Stimulated activated naive CD4-positive, alpha-beta T cell (primary cell): ENCODE measurements at regions not wholly inside any gene's neighbourhood (a gene's known extent, or its start where the extent isn't known, plus 50 kb on each side); places are given as distances from the start of the nearest gene placed in this dataset.

Source experiments
- DNase-seq, 6 experiments: peaks; one replicate each; lab custom pipeline; 2025; lab: John Stamatoyannopoulos, UW

DNA sequence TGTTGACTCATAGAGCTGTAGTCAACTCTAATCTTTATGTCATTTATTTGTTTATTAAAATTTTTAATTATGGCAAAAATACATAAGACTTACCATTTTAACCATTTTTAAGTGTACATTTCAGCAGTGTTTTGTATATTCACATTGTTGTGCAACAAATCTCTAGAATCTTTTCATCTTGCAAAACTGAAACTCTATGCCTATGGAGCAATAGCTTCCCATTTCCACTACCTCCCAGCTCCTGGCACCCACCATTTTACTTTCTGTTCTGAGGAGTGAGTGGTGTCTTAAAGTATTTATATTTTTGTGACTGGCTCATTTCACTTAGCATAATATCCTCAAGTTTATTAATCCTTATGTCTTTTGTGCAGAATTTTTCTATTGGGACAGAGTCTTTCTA, 181.0 kb downstream of the GPAT3 start:
- DNase-seq = no peak

DNA sequence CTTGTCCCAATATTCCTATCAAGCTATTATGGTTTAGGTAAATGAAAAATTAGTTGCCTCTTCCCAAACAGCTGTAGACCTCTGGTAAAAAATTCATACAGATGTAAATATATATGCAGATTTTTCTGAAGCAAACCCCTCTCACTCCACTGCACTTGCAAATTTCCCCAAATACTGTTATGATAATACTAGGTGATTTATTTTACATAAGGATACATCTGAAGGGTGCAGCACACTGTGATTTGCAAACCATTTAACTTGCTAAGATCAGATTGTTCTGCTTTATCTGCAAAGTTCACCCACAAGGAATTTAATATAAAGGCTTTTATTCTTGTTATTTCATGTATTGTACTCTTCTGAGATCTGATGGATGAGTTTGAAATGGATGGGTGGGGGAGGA, 177.0 kb downstream of the GPAT3 start:
- DNase-seq = no peak

DNA sequence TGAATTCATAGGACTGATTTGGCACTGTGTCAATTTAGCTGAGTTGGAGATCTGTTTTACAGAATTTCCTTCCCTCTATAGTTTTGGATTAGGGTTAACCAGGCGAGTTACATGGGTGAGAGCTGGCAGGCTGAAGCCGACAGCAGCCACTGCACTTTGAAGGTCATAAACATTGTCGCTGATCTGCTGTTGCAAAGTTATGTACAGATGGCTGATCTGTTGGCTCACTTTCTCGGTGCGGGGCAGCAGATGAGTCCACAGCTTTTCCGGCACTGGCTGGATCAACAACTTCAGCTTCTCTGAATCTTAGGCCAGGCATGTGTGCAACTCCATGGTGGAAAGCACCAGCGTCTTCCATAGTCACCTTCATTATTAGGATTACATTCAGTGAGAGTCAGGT, 173.7 kb downstream of the GPAT3 start:
- no peak for DNase-seq

DNA sequence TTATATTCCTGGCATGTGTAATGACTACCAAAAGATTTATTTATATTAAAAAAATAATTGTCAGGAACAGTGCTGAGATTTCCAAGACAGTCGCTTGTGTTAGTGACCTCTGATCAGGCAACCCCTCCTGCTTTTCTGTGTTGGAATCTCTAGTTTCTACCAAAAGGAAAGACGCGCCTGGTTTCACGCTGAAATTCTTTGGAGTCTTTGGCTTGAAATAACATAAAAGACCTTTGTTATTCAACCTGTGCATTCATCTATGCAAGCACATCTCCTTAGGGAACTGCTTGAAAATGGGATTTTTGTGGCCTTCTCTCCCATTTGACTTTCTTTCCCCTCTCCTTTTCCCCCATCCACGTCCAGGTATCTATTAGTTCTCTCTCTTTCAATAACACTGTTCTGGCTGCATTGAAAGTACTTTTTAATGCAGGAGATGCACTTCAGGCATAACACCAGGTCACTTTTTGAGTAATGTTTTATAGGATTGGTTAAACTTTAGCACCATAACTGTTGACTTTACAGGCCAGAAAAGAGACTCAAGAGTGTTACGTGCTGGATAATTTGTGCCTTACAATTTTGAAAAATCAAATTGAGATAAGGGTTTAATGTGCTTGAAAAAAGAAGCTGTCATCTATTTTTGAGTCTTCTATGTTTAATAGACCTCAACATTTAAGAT, 172.7 kb downstream of the GPAT3 start:
- DNase-seq = no peak

DNA sequence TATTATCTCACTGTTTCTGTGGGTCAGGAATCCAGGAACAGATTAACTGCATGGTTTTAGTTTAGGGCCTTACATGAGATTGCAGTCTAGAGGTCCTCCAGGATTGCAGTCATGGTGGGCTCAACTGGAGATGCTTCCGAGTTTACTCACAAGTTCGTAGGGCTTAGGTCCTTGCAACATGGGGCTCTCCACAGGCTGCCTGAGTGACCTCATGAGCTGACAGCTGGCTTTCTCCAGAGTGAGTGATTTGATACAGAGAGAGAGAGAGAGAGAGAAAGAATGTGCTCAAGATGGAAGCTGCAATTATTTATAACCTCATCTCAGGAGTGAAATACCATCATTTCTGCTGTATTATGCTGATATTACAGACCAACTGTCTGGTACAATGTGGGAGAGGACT, 168.9 kb downstream of the GPAT3 start:
- no peak for DNase-seq

DNA sequence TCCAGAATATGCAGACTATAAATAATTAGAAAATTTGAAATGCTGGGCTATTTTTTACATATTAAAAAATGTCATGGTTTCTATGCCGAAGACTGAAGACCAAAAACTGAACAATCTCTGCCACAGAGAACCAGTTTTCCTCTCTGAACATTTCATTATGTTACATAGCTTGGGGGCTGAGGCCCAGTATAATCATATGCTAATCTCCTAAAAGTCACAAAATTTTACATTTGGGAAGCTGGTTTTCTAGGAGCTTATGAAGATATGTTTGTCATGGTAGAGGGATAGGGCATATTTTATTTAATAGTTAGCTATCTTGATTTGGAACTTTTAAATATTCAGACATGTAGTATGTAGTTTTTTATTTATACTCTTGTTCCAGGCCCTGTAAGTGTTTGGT, 167.8 kb downstream of the GPAT3 start:
- DNase-seq = no peak

DNA sequence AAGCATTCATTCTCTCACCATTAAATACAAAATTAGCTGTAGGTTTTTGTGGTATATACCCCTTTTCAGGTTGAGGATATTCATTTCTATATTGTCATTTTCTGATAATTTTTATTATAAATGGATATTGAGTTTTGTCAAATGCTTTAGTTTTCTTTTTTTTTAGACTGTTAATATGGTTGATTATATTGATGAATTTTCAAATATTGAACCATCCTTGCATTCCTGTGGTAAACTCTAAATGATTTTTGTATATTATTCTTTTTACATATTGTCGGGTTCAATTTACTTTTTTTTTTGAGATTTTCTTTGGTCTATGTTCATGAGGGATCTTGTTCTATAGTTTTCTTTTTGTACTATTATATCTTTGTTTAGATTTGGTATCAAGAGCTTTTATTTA, 165.1 kb downstream of the GPAT3 start:
- DNase-seq = no peak

DNA sequence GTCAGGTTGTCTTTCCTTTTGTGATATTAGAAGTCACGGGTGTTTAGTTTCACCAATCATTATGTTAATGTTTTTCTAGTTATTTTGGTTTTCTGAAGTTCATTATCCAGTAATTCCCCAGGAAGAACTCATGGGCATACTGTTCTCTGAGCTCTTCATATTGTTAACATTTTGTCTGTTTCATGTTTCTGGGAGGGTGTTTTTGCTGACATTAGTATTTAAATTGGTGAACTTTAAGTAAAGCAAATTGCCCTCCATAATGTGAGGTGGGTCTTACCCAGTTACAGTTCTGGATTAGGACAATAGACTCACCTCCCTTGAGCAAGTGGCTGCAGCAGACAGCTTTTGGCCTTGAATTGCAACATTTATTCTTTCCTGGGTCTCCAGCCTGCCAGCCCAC, 163.4 kb downstream of the GPAT3 start:
- DNase-seq = no peak

DNA sequence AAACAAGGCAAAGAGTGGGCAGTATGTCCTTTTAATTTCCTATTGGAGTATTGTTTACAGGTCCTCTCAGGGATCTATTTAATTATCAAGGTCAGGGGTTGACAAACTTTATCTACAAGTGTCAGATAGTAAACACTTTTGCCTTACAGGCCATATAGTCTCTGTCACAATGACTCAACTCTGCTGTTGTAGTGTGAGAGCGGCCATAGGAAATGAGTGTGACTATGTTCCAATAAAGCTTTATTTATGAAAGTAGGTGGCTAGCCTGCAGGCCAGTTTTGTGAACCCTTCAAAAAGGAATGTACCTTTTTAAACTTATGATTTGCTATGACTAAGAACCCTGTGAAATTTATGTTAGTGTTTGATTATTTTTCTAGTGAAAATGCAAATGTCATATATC, 156.1 kb downstream of the GPAT3 start:
- no peak for DNase-seq

DNA sequence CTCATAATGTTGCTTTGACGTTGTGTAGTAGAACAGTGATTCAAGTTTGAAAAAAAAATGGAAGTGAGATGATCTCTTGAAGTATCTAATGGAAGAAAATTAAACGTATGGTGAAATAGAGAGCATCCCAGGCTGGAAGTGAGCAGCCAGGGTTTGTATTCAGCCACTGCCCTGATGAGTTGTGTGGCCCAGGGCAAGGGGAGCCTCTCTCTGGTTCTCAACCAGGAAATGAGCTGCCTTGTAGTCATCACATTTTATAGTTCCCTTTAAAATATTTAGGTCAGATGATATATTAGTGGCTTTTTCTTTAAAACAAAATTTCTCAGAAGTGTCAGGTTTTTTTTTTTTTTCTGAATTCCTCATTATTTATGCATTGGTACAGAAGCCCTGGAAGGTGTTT, 150.3 kb downstream of the GPAT3 start:
- DNase-seq = no peak

DNA sequence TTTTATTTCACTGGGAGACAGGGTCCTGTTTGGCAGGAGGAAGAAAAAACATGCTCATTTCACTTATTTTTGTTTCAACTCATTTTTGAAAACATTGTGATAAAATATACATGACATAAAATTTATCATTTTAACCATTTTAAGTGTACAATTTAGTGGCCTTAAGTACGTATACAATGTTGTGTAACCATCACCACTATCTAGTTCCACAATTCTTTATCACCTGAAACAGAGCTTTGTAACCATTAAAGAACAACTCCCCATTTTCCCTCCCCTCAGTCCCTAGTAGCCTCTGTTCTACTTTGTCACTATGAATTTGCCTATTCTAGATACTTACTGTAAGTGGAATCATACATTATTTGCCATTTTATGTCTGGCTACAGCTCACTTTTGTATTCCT, 143.8 kb downstream of the GPAT3 start:
- no peak for DNase-seq

DNA sequence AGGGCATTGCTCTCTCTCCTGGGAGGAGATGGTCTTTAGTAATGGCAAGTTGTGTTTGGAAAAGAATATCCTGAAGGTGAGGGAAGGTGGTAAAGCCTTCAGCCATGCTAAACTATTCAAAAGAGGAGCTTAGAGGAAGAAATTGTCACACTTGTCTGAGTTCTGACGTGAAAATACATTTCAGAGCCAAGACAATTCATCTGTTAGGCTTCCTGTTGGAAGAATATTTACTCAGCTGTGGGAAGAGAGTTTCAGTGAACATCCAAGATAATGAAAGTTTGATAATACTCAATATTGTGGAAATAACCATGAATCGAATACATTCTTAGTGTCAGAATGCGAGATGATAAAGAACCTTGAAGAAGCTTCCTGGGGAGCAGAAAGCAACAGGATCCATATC, 143.3 kb downstream of the GPAT3 start:
- DNase-seq = no peak

DNA sequence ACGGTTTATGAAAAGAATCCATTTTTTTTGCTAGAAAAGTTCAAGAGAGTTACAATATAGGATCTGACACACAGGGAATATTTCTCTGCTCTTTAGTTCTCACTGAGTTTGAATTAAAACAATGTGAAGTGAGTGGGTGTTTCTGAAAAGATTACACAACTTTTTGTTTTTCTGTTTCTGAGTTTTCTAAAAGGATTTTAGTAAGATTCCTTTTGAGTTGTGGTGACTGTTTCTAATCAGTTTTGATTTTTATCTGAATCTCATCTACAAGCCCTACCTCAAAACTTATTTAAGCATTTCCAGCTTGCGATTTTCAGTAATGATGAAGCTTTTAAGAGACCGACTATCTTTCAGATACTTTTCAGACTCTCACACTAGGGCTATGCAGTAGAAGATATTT, 141.7 kb downstream of the GPAT3 start:
- no peak for DNase-seq

DNA sequence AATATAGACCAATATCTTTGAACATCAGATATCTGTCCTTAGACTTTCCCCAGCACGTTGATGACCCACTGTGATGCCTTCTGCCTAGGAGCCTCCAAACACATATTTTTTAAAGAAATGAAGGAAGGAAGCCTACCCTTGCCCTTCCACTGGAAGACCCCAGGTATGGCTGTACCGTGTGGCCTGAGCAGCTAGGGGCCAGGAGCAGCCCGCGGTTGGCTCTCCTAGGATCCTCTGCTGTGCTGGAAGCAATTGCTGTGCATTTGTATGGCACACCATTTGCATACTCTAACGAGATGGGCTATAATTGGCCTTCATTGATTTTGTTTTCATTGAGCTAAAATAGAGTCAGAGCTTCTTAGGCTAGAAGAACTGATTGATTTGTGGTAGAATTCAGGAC, 128.8 kb downstream of the GPAT3 start:
- DNase-seq = no peak

DNA sequence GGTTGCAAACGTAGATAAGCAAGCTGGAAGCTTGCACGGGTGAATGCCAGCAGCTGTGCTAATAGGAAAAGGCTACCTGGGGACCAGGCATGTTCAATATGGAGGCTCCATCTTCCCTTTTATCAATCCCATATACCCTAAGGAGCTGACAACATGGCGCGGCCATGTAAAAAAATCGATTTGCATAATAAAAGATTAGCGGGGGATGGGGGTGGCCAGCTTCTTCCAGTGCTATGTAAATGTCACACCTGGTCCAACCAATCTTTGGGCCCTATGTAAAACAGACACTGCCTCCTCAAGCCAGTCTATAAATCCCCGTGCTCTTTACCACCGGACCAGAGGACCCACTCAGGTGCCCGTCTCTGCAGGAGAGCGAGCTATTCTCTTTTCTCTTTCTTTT, 128.2 kb downstream of the GPAT3 start:
- no peak for DNase-seq

DNA sequence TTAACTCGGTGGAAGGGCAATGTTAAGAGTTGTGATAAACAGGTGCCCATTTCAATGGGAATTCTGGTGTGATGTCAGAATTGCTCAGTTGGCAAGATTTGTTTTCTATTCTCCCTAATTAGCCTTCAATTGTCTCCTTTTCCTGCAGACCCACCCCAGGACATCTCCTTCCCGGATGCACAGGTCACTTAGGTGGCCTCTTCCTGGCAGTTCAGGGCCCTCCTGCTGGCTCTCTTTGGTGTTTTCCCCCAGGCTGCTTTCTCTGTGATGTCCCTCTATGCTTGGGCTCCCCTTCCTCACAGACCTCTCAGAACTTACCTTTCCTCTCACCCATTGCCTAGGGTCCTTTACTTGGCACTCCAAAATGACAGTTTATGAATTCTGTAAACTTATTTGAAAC, 126.3 kb downstream of the GPAT3 start:
- no peak for DNase-seq

DNA sequence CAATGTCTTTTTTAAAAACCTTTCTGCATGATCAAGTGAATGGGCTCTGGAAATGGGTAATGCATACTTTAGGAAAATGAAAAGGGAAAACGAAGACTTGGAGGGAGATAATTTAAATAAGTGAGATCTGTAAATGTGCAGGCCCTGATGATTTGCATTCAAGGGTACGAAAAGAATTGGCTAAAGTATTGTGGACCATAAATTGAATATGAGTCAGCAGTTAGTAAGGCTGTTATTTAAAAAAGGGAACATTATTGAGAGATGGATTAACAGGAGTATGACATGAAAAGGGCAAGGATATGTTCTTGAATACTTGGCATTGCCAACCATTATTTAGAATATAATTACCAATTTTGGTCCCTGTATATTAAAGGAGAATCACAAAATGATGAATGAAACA, 125.5 kb downstream of the GPAT3 start:
- DNase-seq = no peak

DNA sequence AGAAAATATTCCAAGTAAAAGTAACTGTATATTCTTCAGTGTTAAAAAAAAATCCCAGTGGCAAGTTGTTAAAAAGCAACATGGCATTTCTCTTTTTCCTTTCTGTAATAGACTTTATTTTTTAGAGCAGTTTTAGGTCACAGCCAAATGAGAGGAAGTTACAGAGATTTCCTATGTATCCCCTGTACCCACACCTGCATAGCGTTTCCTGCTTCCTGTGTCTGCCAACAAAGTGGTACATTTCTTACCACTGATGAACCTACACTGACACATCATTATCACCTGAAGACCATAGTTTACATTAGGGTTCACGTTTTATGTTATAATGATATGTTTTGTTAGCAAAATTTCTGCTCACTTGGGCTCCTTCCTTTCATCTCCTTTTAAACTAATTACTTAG, 124.7 kb downstream of the GPAT3 start:
- DNase-seq = peak in 2 of 6 experiments; percentile 8 to 11

DNA sequence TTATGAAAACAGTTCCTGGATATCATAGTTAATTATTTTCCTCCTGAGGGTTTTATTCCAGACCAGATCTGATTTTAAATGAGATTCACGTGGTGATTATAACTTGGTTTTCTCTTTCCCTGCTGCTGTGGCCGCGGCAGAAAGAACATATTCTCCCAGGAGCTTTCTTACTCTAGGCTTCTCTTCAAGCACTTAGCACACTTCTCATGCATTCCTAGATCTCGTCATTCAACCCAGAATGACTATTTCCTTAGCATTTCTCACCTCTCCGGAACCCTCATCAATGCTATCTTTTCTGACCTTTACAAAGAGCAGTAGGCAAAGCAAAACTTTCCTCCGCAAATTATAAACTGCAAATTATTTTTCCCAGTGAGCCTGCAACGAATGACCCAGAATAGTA, 122.9 kb downstream of the GPAT3 start:
- no peak for DNase-seq

DNA sequence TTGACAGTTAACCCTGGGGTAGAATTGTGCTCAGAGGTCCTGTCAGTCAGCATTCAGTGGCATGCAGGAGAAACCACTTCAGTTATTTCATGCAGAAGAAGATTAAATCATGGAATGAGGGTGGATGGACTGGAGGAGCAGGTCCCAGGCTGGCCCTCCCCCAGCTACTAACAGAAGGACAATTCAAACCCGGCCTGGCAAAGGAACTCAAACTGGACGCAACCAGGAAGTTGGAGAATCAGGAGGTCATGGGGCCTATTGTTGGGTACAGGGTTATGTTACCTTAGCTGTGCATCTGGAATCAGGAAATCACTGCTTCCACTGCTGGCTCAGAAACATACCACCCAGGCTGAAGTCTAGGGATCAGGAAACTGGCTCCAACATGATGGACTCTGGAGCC, 121.4 kb downstream of the GPAT3 start:
- no peak for DNase-seq
